GM20000 (cell line): ENCODE measurements at regions not wholly inside any gene's neighbourhood (a gene's known extent, or its start where the extent isn't known, plus 50 kb on each side); places are given as distances from the start of the nearest gene placed in this dataset.

Experiments
- DNase-seq: peaks from one replicate; pipeline ENCODE4 v3.0.0; 2012; ENCODE audit warnings: low spot score
- CTCF ChIP-seq: IDR thresholded peaks from 2 replicates; pipeline ENCODE4 v1.5.1; 2012; ENCODE audit warnings: mild to moderate bottlenecking, control low read depth; ENCODE audit errors: extremely low read depth, missing control alignments

- TF ChIP-seq CTCF, result no peak
- no peak for DNase-seq
Observed at GRCh38 chr1:214111796-214112195, 124.0 kb downstream of the PROX1 start.

GRCh38 chr1:214116258-214116657, 128.5 kb downstream of the PROX1 start:
- DNase-seq, result no peak
- TF ChIP-seq CTCF, result no peak

GRCh38 chr1:214117780-214118179, 130.0 kb downstream of the PROX1 start:
- DNase-seq, result no peak
- TF ChIP-seq CTCF, result no peak

GRCh38 chr1:214120191-214120590, 132.4 kb downstream of the PROX1 start:
- TF ChIP-seq CTCF, result no peak
- DNase-seq, result no peak

GRCh38 chr1:214120951-214121350, 133.2 kb downstream of the PROX1 start:
- TF ChIP-seq CTCF, result no peak
- DNase-seq, result no peak

- TF ChIP-seq CTCF, result no peak
- DNase-seq, result no peak
Observed at GRCh38 chr1:214122110-214122509, 134.3 kb downstream of the PROX1 start.

- peak; percentile 22 for TF ChIP-seq CTCF
- DNase-seq, result peak; percentile 62
Observed at GRCh38 chr1:214123061-214123784, 135.4 kb downstream of the PROX1 start.
